ENCODE measurements at regions not wholly inside any gene's neighbourhood (a gene's known extent, or its start where the extent isn't known, plus 50 kb on each side); places are given as distances from the start of the nearest gene placed in this dataset.

- TF ChIP-seq CTCF (IDR thresholded peaks at IDR 0.05) (no peak), POLR2AphosphoS5 (IDR thresholded peaks at IDR 0.05; ENCODE audit: insufficient read depth in 1 of 2, low read depth in 1 of 2) (no peak)
These were observed 159.3 kb downstream of the MIAT start for GRCh38 chr22:26816726-26817125.

Measured in vagina (tissue), 2 donors.